ENCODE measurements at regions not wholly inside any gene's neighbourhood (a gene's known extent, or its start where the extent isn't known, plus 50 kb on each side); places are given as distances from the start of the nearest gene placed in this dataset.

DNA sequence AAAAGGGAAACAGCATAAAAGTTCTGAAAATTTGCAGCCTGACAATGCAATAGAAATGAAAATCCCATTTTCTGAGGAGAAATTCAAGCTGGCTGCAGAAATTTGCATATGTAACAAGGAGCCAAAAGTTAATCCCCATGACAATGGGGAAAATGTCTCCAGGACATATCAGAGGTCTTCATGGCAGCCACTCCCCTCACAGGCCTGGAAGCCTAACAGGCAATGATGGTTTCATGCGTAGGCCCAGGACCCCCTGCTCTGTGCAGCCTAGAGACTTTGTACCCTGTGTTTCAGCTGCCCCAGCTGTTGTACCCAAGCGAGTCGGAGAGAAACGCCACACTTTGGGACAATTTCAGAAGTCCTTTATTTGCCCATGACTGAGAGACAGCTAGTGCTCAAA, 701.3 kb upstream of the KLHL1 start:
- no peak for DNase-seq (ENCODE audit: low read depth in 2 of 2)
- TF ChIP-seq, protein P1, sequence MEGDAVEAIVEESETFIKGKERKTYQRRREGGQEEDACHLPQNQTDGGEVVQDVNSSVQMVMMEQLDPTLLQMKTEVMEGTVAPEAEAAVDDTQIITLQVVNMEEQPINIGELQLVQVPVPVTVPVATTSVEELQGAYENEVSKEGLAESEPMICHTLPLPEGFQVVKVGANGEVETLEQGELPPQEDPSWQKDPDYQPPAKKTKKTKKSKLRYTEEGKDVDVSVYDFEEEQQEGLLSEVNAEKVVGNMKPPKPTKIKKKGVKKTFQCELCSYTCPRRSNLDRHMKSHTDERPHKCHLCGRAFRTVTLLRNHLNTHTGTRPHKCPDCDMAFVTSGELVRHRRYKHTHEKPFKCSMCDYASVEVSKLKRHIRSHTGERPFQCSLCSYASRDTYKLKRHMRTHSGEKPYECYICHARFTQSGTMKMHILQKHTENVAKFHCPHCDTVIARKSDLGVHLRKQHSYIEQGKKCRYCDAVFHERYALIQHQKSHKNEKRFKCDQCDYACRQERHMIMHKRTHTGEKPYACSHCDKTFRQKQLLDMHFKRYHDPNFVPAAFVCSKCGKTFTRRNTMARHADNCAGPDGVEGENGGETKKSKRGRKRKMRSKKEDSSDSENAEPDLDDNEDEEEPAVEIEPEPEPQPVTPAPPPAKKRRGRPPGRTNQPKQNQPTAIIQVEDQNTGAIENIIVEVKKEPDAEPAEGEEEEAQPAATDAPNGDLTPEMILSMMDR (IDR thresholded peaks at IDR 0.05; ENCODE audit: low read depth, low read length), result no peak
- no peak overlapping the region for H3K4me3 ChIP-seq (replicated peaks in 1 of 2; ENCODE audit: low read depth in 2 of 2, low read length in 2 of 2)

DNA sequence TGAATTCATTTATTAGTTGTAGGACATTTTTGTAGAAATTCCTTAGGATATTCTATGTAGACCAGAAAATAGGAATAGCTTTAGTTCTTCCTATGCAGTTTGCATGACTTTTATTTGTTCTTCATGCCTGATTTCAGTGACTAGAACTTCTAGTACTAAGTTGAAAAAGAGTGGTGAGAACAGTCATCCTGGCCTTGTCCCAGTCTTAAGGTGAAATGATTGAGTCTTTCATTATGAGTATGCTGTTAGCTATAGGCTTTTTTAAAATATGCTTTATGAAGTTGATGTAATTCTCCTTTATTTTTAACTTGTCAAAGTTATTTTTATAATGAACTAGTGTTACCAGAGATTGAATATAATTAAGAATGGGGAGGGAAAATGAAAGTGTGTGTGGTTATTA, 690.1 kb upstream of the KLHL1 start:
- TF ChIP-seq, protein P1 (IDR thresholded peaks at IDR 0.05; ENCODE audit: low read depth, low read length), result no peak
- no peak overlapping the region for H3K4me3 ChIP-seq (replicated peaks in 1 of 2; ENCODE audit: low read depth in 2 of 2, low read length in 2 of 2)
- no peak for DNase-seq (ENCODE audit: low read depth in 2 of 2)

DNA sequence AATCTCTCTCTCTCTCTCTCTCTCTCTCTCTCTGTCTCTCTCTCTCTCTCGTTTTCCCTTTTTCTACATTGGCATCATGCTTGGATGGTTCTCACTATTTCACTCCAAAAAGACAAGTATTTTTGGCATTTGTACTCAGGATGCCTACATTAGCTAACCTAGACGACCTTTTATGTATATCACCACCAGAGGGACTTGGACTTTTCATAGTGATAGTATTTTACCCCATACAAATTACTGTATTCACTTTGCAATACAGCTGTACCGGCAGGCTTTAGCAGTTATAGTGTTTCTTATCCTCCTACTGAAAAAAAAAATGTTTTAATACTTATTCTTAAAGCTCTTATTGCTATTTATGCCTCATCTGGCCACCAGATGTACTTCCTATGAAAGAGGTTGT, 687.2 kb upstream of the KLHL1 start:
- DNase-seq (ENCODE audit: low read depth in 2 of 2), result no peak
- TF ChIP-seq, protein P1 (IDR thresholded peaks at IDR 0.05; ENCODE audit: low read depth, low read length), result no peak
- H3K4me3 ChIP-seq (replicated peaks in 1 of 2; ENCODE audit: low read depth in 2 of 2, low read length in 2 of 2), result no peak overlapping the region

DNA sequence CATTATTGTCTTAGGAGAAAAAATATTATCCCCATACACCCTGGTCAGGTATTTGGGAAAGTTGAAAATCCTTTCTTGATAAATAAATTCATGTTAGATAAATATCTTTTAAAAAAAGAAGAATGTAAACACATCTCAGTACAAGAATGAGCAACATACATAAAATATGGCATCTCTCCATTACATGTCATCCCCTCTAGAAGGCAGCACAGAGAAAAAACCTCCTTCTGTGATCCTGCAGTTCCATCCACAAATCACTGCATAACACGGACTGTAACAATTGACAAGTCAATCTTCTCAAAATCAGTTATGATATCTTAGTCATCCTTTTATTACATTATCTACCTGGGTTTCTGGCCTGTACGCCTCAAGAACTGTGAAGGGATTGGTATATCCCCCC, 683.9 kb upstream of the KLHL1 start:
- H3K4me3 ChIP-seq (replicated peaks in 1 of 2; ENCODE audit: low read depth in 2 of 2, low read length in 2 of 2), result no peak overlapping the region
- TF ChIP-seq, protein P1 (IDR thresholded peaks at IDR 0.05; ENCODE audit: low read depth, low read length), result no peak
- DNase-seq (ENCODE audit: low read depth in 2 of 2), result no peak

DNA sequence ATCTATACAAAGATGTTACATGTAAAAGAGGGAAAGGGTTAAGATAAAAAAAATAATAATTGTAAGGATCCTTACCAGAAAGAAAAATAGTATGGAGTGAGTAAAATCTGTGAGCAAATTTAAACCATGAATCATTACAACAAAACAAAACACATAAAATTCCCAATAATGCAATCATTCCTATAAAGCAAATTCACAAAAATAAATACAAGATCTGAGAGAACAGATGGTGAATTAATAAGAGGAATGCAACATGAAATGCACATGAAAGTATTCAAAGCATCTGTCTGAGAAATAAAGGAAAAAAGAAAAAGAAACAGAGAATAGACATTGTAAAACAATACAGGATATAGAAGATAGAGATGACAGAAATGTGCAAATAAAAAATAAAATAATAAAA, 681.5 kb upstream of the KLHL1 start:
- DNase-seq (ENCODE audit: low read depth in 2 of 2), result no peak
- TF ChIP-seq, protein P1 (IDR thresholded peaks at IDR 0.05; ENCODE audit: low read depth, low read length), result no peak

DNA sequence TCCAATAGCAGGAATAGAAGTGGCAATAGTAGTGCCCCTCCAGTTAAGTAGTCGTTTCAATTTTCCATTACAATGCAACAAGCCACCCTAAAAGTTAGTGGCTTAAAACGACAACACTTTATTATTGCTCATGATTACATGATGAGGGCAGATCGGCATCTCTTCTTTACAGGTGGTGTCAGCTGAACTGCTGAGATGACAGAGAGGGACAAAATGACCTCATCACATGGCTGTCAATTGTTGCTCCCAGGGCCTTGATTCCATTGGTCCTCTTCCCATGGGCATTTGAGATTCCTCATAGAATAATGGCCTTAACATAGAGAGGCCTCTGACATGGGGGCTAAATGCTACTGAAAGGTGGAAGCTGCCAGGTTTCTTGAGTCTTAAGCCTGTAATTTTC, 679.8 kb upstream of the KLHL1 start:
- no peak for DNase-seq (ENCODE audit: low read depth in 2 of 2)
- TF ChIP-seq, protein P1 (IDR thresholded peaks at IDR 0.05; ENCODE audit: low read depth, low read length), result no peak
- H3K4me3 ChIP-seq (replicated peaks in 1 of 2; ENCODE audit: low read depth in 2 of 2, low read length in 2 of 2), result no peak overlapping the region

More for the DNA sequence above, 681.5 kb upstream of the KLHL1 start:
- H3K4me3 ChIP-seq (replicated peaks in 1 of 2; ENCODE audit: low read depth in 2 of 2, low read length in 2 of 2), result no peak overlapping the region

DNA sequence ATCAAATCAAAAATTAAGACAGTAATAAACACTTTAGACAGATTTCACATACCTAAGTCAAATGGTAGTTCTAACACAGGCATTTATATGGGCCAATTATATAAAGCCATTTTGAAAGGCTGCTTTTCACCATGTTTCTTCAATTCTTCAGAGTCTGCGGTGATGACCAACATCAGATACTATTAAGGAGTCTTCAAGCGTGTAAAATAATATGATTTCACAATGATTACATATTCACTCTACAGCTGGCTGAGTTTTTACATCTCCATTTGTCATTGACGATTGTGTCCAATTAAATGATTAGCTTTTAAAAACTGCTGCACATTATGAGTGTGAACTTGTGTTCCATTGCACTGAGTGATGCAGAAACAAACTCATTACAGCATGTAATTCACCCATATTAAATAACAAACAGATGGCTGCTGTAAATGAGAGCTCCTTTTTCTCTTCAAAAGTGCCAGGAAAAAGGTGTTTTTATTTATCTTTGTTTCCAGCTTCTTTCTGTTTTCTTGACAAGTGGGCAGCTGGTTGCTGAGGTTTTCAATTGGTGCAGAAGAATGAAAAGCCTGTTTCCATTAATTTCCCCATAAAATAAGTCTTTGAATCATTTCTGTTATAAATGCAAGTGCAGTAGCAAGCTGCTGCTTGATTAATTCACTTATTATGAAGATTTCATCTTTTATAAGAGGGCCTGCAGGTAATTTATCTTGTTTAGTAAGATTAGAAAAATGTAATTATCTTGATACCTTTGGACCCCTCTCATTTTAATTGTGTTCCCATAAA, 676.1 kb upstream of the KLHL1 start:
- no peak for DNase-seq (ENCODE audit: low read depth in 2 of 2)
- TF ChIP-seq, protein P1 (IDR thresholded peaks at IDR 0.05; ENCODE audit: low read depth, low read length), result no peak
- H3K4me3 ChIP-seq (replicated peaks in 1 of 2; ENCODE audit: low read depth in 2 of 2, low read length in 2 of 2), result no peak overlapping the region
